ENCODE measurements at regions not wholly inside any gene's neighbourhood (a gene's known extent, or its start where the extent isn't known, plus 50 kb on each side); places are given as distances from the start of the nearest gene placed in this dataset.

- TF ChIP-seq CTCF (IDR thresholded peaks at IDR 0.05; ENCODE audit: low read depth, low read length, missing input control): no peak
- TF ChIP-seq TAF1 (conservative IDR thresholded peaks at IDR 0.05): no peak
- no peak for TF ChIP-seq MAX (IDR thresholded peaks at IDR 0.05)
- TF ChIP-seq YY1 (IDR thresholded peaks at IDR 0.05): no peak
- TF ChIP-seq RAD21 (IDR thresholded peaks at IDR 0.05): no peak
- TF ChIP-seq EGR1 (IDR thresholded peaks at IDR 0.05; ENCODE audit: low read depth in 2 of 2): no peak
These were observed 58.1 kb upstream of the GOT2 start for GRCh38 chr16:58792188-58792587.

Measured in liver (tissue), 3 donors.